MM.1S (cell line): ENCODE measurements at regions not wholly inside any gene's neighbourhood (a gene's known extent, or its start where the extent isn't known, plus 50 kb on each side); places are given as distances from the start of the nearest gene placed in this dataset.

Experiments used
- DNase-seq: peaks from one replicate; pipeline ENCODE4 v3.0.0-alpha.2; 2015
- H2AFZ ChIP-seq: fragments of 300-600 bp; sonication (generic); 2 replicates; pipeline ENCODE4 v1.6.0; 2016; ENCODE audit warnings: antibody characterized with exemption, low read length
- H3F3A ChIP-seq: fragments of 300-600 bp; sonication (generic); 2 replicates; pipeline ENCODE4 v1.6.1; 2016; ENCODE audit warnings: mild to moderate bottlenecking, antibody characterized with exemption, low read length, moderate library complexity, mixed read lengths; ENCODE audit not compliant: insufficient read depth
- H3K27ac ChIP-seq: fragments of 300-600 bp; sonication (generic); 2 replicates; pipeline ENCODE4 v1.5.1; 2016; ENCODE audit warnings: mild to moderate bottlenecking, low read length
- H3K27me3 ChIP-seq: fragments of 300-600 bp; sonication (generic); replicated peaks from 2 replicates; pipeline ENCODE4 v1.6.0; 2016; ENCODE audit warnings: low read length; ENCODE audit not compliant: insufficient read depth
- H3K36me3 ChIP-seq: fragments of 300-600 bp; sonication (generic); replicated peaks from 2 replicates; pipeline ENCODE4 v1.6.1; 2016; ENCODE audit warnings: mild to moderate bottlenecking, low read length, mixed read lengths; ENCODE audit not compliant: insufficient read depth
- H3K4me1 ChIP-seq: fragments of 300-600 bp; sonication (generic); 2 replicates; pipeline ENCODE4 v1.6.1; 2016; ENCODE audit warnings: low read length, mixed read lengths
- H3K4me2 ChIP-seq: fragments of 300-600 bp; sonication (generic); 2 replicates; pipeline ENCODE4 v1.6.0; 2016; ENCODE audit warnings: low read depth, low read length
- H3K4me3 ChIP-seq: fragments of 300-600 bp; sonication (generic); 2 replicates; pipeline ENCODE4 v1.5.1; 2016; ENCODE audit warnings: low read length, mixed read lengths
- H3K79me2 ChIP-seq: fragments of 300-600 bp; sonication (generic); 2 replicates; pipeline ENCODE4 v1.6.1; 2016; ENCODE audit warnings: mixed run types, low read length, mixed read lengths
- H3K9ac ChIP-seq: fragments of 300-600 bp; sonication (generic); 2 replicates; pipeline ENCODE4 v1.6.1; 2016; ENCODE audit warnings: low read length, mixed read lengths
- H3K9me2 ChIP-seq: fragments of 300-600 bp; sonication (generic); replicated peaks from 2 replicates; pipeline ENCODE4 v1.6.1; 2016; ENCODE audit warnings: mild to moderate bottlenecking, low read length, mixed read lengths; ENCODE audit not compliant: insufficient read depth
- H3K9me3 ChIP-seq: fragments of 300-600 bp; sonication (generic); replicated peaks from 2 replicates; pipeline ENCODE4 v1.6.1; 2016; ENCODE audit warnings: mild to moderate bottlenecking, low read length, mixed read lengths; ENCODE audit not compliant: insufficient read depth
- H4K20me1 ChIP-seq: fragments of 300-600 bp; sonication (generic); 2 replicates; pipeline ENCODE4 v1.6.1; 2016; ENCODE audit warnings: mild to moderate bottlenecking, low read length, moderate library complexity, mixed read lengths; ENCODE audit not compliant: insufficient read depth
- EZH2 ChIP-seq: fragments of 300-600 bp; sonication (generic); optimal IDR thresholded peaks from 2 replicates; pipeline ENCODE3; 2017; ENCODE audit warnings: low read depth, mild to moderate bottlenecking, antibody characterized with exemption, low read length, mixed read lengths
- EZH2phosphoT487 ChIP-seq: fragments of 300-600 bp; sonication (generic); IDR thresholded peaks from 2 replicates; pipeline ENCODE4 v1.6.1; 2018; ENCODE audit warnings: antibody characterized with exemption, low read length
- TF ChIP-seq, protein P1 (sequence below): fragments of 300-600 bp; sonication (generic); IDR thresholded peaks from 2 replicates; pipeline ENCODE4 v1.5.1; 2016; ENCODE audit warnings: antibody characterized with exemption, low read length, mixed read lengths

- Histone ChIP-seq H4K20me1 (no peaks in the 10 kb centered on the region), H3F3A (no peaks in the 10 kb centered on the region), H3K36me3 (no peaks in the 10 kb centered on the region), H3K27ac (no peak overlapping the region), H3K9me3 (no peaks in the 10 kb centered on the region), H3K79me2 (no peaks in the 10 kb centered on the region), H3K4me1 (no peaks in the 10 kb centered on the region), H3K4me3 (no peak overlapping the region), H3K27me3 (no peaks in the 10 kb centered on the region), H3K9ac (no peak overlapping the region), H3K4me2 (no peak overlapping the region), H3K9me2 (no peaks in the 10 kb centered on the region), H2AFZ (no peak overlapping the region)
- no peak for DNase-seq
- TF ChIP-seq, protein P1, sequence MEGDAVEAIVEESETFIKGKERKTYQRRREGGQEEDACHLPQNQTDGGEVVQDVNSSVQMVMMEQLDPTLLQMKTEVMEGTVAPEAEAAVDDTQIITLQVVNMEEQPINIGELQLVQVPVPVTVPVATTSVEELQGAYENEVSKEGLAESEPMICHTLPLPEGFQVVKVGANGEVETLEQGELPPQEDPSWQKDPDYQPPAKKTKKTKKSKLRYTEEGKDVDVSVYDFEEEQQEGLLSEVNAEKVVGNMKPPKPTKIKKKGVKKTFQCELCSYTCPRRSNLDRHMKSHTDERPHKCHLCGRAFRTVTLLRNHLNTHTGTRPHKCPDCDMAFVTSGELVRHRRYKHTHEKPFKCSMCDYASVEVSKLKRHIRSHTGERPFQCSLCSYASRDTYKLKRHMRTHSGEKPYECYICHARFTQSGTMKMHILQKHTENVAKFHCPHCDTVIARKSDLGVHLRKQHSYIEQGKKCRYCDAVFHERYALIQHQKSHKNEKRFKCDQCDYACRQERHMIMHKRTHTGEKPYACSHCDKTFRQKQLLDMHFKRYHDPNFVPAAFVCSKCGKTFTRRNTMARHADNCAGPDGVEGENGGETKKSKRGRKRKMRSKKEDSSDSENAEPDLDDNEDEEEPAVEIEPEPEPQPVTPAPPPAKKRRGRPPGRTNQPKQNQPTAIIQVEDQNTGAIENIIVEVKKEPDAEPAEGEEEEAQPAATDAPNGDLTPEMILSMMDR: no peak
- TF ChIP-seq EZH2phosphoT487 (no peak), EZH2 (no peak)
Observed at GRCh38 chr16:6160303-6160702, 1062.7 kb upstream of the EEF2KMT start.

GRCh38 chr16:6157806-6158205, 1060.2 kb upstream of the EEF2KMT start:
- no peak overlapping the region for H3K9ac ChIP-seq
- DNase-seq: no peak
- H3K9me3 ChIP-seq: no peaks in the 10 kb centered on the region
- H3K36me3 ChIP-seq: no peaks in the 10 kb centered on the region
- H4K20me1 ChIP-seq: no peaks in the 10 kb centered on the region
- H3F3A ChIP-seq: no peaks in the 10 kb centered on the region
- H3K9me2 ChIP-seq: no peaks in the 10 kb centered on the region
- H3K79me2 ChIP-seq: no peaks in the 10 kb centered on the region
- 0 out of 2 replicates have a peak overlapping the region, but pooled peaks have one; percentile 19 for H2AFZ ChIP-seq
- H3K4me3 ChIP-seq: no peak overlapping the region; the same call in 1 of the 2 replicates
- TF ChIP-seq EZH2 (no peak), EZH2phosphoT487 (no peak)
- TF ChIP-seq, protein P1: no peak
- no peak overlapping the region for H3K27ac ChIP-seq
- no peak overlapping the region; the same call in 1 of the 2 replicates for H3K4me2 ChIP-seq
- no peaks in the 10 kb centered on the region for H3K27me3 ChIP-seq
- H3K4me1 ChIP-seq: no peaks in the 10 kb centered on the region

GRCh38 chr16:6155271-6155670, 1057.7 kb upstream of the EEF2KMT start:
- Histone ChIP-seq H3K4me3 (no peak overlapping the region), H3K4me2 (no peak overlapping the region), H3K9me3 (no peaks in the 10 kb centered on the region), H3K9ac (no peak overlapping the region), H3K9me2 (no peaks in the 10 kb centered on the region), H3K36me3 (no peaks in the 10 kb centered on the region), H3K27ac (no peak overlapping the region), H3K27me3 (no peaks in the 10 kb centered on the region), H3F3A (no peaks in the 10 kb centered on the region), H4K20me1 (no peaks in the 10 kb centered on the region), H2AFZ (no peak overlapping the region), H3K79me2 (no peaks in the 10 kb centered on the region), H3K4me1 (no peaks in the 10 kb centered on the region)
- no peak for DNase-seq
- TF ChIP-seq EZH2phosphoT487 (no peak), EZH2 (no peak)
- TF ChIP-seq, protein P1: no peak
